Ishikawa (cell line): ENCODE measurements at regions not wholly inside any gene's neighbourhood (a gene's known extent, or its start where the extent isn't known, plus 50 kb on each side); places are given as distances from the start of the nearest gene placed in this dataset.

ENCODE experiments used
- CREB1 ChIP-seq: IDR thresholded peaks from 2 replicates; pipeline ENCODE4 v1.6.1; 2012; ENCODE audit warnings: low read depth
- EP300 ChIP-seq: IDR thresholded peaks from 2 replicates; pipeline ENCODE4 v1.6.1; 2012; ENCODE audit warnings: borderline replicate concordance
- NFIC ChIP-seq: IDR thresholded peaks from 2 replicates; pipeline ENCODE4 v1.6.1; 2012
- RAD21 ChIP-seq: IDR thresholded peaks from 2 replicates; pipeline ENCODE4 v1.6.1; 2012; ENCODE audit warnings: low read depth
- TAF1 ChIP-seq: IDR thresholded peaks from 2 replicates; pipeline ENCODE4 v1.6.1; 2012; ENCODE audit warnings: low read depth, mild to moderate bottlenecking
- YY1 ChIP-seq: IDR thresholded peaks from 2 replicates; pipeline ENCODE4 v1.6.1; 2012; ENCODE audit warnings: low read depth
- TF ChIP-seq, protein P1 (sequence below): IDR thresholded peaks from 2 replicates; pipeline ENCODE4 v1.6.1; 2012; ENCODE audit warnings: low read depth, mild to moderate bottlenecking

DNA sequence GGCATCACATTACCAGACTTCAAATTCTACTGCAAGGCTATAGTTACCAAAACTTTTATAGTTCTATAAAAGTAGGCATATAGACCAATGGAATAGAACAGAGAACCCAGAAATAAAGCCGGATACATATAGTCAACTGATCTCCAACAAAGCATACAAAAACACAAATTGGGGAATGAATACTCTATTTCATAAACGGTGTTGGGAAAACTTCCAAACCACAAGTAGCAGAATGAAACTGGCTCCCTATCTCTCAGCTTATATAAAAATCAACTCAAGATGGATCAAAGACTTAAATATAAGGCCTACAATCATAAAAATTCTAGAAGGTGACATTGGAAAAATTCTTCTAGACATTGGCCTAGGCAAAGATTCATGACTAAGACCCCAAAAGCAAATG, 187.9 kb upstream of the PLXNC1 start:
- TF ChIP-seq RAD21, result no peak
- TF ChIP-seq NFIC, result no peak
- TF ChIP-seq, protein P1, sequence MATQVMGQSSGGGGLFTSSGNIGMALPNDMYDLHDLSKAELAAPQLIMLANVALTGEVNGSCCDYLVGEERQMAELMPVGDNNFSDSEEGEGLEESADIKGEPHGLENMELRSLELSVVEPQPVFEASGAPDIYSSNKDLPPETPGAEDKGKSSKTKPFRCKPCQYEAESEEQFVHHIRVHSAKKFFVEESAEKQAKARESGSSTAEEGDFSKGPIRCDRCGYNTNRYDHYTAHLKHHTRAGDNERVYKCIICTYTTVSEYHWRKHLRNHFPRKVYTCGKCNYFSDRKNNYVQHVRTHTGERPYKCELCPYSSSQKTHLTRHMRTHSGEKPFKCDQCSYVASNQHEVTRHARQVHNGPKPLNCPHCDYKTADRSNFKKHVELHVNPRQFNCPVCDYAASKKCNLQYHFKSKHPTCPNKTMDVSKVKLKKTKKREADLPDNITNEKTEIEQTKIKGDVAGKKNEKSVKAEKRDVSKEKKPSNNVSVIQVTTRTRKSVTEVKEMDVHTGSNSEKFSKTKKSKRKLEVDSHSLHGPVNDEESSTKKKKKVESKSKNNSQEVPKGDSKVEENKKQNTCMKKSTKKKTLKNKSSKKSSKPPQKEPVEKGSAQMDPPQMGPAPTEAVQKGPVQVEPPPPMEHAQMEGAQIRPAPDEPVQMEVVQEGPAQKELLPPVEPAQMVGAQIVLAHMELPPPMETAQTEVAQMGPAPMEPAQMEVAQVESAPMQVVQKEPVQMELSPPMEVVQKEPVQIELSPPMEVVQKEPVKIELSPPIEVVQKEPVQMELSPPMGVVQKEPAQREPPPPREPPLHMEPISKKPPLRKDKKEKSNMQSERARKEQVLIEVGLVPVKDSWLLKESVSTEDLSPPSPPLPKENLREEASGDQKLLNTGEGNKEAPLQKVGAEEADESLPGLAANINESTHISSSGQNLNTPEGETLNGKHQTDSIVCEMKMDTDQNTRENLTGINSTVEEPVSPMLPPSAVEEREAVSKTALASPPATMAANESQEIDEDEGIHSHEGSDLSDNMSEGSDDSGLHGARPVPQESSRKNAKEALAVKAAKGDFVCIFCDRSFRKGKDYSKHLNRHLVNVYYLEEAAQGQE, result no peak
- no peak for TF ChIP-seq EP300
- no peak for TF ChIP-seq CREB1
- TF ChIP-seq YY1, result no peak
- TF ChIP-seq TAF1, result no peak
